ENCODE measurements at regions not wholly inside any gene's neighbourhood (a gene's known extent, or its start where the extent isn't known, plus 50 kb on each side); places are given as distances from the start of the nearest gene placed in this dataset.
"Not testable (repeated sequence)": the region's sequence is repeated elsewhere in the genome, so short reads cannot be mapped to it uniquely, and the experiment has no call there.

DNA sequence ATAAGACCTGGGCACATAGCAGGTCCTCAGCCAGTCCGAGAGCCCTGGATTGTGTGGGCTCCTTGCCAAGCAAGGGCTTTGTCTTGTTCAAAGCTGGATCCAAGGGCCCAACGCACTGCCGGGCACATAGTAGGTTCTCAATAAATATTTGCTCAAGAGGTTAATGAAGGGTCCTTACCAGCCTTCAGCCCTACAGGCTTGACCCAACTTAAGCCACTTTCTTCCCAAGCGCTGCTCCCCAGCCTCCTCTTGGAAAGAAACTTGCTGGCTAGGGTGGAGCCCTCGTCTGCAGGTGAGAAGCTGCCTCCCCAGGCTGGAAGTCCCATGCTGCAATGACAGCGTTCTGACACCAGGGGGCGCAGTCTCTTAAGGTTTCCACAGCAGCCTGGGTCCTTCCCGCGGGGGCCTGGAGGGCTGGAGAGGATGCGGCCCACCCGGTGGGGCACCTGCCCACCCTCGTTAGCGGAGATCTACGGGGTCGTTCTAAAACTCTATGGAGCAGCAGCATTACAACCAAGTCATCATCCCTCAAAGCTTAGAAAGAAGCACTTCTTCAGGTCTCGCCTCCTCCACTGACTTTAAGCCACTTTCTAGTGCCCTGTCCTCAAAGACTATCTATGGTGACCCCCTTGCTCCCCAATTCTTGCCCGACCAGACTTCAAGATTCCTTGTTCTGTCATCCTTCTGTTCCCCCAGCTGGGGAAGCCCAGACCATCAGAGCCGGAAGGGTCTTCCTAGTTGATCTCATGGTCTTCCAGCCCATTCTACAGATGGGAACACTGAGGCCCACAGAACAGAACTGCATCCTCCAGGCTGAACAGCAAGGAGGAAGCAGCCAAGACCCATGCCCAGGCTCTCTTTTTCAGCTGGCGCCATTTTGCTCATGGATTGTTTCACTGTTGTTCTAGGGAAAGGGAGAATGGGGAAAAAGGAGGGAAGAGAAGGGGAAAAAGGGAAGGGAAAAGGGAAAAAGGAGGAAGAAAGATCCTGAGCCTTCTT, 115.4 kb downstream of the LHX2 start:
- peak; percentile 87 for DNase-seq

GRCh38 chr9:124128568-124129166, 117.1 kb downstream of the LHX2 start:
- DNase-seq, result no peak

DNA sequence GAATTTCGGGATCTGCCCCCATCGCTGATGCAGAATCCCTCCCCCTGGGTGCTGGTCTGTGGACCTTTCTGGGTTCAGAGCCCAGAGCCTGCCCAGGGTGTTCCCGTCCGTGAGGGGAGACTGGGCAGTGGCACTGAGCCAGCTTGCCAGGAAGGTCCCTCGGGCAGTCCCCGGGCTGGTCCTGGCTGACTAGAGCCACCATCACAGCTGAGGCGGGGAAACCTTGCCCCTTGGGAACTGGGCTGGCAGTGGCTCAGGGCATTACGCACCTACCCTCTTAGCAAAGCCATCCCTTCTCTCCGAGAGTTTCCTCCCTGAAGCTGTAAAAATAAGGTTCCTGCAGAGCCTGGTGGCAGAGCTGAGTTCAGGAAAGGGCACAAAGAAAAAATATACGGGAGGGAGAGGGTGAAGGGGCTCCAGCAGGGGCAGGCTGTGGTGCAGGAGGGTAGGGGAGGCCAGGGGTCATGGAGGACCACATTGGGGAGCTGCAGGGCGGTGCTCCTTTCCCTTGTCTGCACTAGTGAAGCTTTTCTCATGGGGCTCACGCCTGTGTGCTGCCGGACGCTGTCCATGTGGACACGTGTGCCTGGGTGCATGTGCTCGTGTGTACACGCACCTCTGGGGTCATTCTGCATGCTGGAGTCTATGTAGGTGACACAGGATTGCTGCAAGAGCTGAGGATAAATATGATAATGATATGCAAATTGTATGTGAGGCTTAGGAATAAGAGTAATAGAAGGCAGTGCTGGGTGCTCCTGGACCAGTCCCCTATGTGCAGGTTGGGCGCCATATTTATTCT, 118.9 kb downstream of the LHX2 start:
- no peak for DNase-seq

- DNase-seq, result not testable (repeated sequence)
These were observed 120.0 kb downstream of the LHX2 start for GRCh38 chr9:124131518-124131917.

DNA sequence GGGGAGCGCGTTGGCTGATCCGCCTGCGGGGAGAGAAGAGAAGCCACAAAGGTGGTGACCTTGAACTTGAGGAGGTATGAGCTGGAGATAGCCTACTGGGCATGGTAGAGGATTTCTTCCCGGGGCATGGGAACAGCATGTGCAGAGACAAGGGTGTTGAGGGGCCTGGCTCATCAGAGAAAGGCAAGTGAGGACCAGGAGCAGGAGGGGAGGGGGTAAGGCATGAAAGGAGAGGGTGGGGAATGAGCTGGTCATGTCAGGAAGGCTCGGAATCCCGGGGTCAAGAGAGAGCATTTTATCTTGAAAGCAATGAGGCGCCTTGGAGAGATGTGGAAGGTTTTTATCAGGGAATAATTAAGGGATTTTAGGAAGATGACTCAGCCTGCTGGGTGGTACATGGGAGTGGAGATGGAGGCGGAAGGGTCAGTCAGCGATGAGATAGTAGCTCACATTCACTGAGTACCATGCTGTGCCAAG, 121.1 kb downstream of the LHX2 start:
- no peak for DNase-seq

DNA sequence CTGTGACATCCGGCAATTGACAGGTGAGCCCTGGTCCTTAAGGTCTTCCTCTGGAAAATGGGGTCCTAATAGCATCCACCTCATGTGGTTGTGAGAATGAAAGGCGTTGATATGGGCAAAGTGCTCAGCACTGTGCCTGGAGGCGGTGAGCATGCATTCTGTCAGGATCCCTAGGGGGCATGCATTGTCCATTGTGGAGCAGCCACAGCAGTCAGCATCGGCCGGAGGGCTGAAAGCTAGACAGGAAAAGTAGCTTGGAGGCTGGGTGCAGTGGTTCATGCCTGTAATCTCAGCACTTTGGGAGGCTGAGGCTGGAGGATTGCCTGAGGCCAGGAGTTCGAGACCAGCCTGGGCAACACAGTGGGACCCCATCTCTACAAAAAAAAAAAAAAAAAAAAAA, 122.2 kb downstream of the LHX2 start:
- DNase-seq, result peak; percentile 18

GRCh38 chr9:124134526-124134925, 123.0 kb downstream of the LHX2 start:
- no peak for DNase-seq

- no peak for DNase-seq
These were observed 121.9 kb upstream of the NEK6 start for GRCh38 chr9:124135813-124136365.

- no peak for DNase-seq
These were observed 120.5 kb upstream of the NEK6 start for GRCh38 chr9:124137009-124137943.

- no peak for DNase-seq
These were observed 119.8 kb upstream of the NEK6 start for GRCh38 chr9:124137944-124138335.

DNA sequence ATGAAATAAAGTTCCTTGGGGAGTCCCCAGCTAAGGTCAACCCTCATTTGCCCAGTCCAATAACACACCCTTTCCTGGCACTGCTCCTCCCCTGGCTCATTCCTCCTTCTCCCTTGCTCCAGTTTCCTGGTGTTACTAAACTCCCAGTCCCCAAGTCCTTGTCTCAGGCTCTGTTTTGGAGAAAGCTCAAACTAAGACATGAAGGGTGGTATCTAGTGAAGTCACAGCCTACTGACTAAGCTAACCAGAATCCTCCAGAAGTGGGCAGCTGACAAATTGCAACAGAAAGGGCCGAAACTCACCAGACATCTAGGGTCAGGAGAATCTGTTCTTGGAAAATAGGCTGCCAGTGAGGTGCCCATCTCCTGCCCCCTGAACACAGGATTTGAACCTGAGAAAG, 118.7 kb upstream of the NEK6 start:
- no peak for DNase-seq

DNA sequence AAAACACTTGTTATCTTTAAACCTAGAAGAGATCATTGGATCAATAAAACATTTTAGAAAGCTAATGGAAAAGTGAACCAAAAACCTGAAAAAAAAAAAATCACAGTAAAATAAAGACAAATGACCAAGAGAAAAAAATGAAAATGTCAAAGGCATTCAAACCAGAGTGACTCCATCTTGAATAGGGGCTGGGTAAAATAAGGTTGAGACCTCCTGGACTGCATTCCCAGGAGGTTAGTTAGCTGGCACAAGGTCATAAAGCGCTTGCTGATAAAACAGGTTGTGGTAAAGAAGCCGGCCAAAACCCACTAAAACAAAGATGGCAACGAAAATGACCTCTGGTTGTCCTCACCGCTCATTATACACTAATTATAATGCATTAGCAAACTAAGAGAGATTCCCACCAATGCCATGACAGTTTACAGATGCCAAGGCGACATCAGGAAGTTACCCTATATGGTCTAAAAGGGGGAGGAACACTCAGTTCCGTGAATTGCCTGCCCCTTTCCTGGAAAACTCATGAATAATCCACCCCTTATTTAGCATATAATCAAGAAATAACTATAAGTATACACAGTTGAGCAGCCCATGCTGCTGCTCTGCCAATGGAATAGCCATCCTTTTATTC, 116.7 kb upstream of the NEK6 start:
- no peak for DNase-seq

DNA sequence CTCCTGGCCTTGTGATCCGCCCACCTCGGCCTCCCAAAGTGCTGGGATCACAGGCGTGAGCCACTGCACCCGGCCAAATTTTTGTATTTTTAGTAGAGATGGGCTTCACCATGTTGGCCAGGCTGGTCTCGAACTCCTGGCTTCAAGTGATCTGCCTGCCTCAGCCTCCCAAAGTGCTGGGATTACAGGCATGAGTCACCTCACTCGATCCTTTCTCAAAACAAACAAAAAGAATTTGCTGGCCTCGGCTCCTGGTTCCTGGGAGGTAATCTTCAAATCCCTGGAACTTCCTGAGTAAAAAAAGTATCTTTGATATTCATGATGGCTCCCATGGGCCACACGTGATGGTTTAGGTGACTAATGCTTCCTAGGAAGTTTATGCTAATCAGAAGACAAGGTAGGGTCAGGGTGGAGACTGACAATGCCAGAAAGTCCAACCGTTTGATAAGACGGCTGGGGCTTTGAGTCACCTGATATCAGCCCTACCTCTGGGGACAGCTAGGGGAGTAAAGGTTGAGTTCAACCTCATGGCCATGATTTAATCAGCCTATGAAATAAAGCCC, 113.1 kb upstream of the NEK6 start:
- DNase-seq, result not testable (repeated sequence)

DNA sequence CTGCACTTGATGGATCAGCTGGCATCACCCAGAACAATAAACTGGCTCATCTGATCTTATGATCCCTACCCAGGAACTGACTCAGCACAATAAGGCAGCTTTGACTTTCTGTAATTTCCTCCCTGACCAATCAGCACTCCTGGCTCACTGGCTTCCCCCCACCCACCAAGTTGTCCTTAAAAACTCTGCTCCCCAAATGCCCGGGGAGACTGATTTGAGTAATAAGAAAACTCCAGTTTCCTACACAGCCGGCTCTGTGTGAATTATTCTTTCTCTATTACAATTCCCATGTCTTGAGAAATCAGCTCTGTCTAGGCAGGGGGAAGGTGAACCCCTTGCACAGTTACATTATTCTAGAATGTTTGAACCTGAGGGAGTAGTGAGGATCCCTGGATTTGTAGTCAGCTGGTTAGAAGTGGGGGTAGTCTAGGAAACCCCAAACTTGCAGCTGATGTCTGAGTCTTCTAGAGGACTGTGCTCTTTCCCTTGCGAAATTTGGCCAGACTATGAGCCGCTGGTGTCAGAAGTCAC, 111.7 kb upstream of the NEK6 start:
- peak; percentile 11 for DNase-seq

GRCh38 chr9:124149992-124150391, 107.8 kb upstream of the NEK6 start:
- DNase-seq, result no peak

DNA sequence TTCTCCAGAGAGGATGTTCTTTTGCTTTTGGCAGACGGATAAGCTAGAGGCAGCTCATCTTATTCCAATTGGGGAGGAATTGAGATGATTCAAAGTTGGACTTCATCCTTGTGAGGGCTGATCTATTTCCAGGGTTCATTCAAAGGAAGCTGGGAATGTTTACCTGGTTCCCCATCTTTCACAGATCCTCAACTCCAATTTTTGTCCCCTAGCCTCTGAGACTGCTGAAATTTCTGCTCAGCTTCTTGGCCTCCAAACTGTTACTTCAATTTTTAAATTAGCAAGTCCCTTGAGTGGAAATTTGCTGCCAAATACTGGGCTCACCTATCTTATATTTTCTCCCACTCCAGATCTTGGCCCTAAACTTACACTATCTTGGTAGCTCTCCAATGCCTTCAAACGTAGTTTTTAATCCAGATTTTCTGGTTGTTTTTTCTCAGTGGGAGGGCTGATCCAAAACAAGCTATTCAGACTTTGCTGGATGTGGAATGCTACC, 93.9 kb upstream of the NEK6 start:
- DNase-seq, result no peak

GRCh38 chr9:124164811-124165210, 92.9 kb upstream of the NEK6 start:
- no peak for DNase-seq

- no peak for DNase-seq
These were observed 83.3 kb upstream of the NEK6 start for GRCh38 chr9:124174433-124174832.

DNA sequence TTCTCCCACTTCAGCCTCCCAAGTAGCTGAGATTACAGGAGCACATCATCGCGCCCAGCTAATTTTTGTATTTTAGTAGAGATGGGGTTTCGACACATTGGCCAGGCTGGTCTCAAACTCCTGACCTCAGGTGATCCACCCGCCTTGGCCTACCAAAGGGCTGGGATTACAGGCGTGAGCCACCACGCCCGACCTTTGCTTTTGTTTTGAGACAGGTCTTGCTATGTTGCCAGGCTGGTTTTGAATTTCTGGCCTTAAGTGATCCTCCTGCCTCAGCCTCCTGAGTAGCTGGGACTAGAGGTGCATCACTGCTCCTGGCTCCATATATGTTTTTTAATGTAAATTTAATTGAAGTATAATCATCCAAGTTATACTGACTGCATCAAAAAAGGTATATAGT, 80.2 kb upstream of the NEK6 start:
- DNase-seq, result not testable (repeated sequence)

Measured in activated CD4-positive, alpha-beta T cell treated with anti-CD3 and anti-CD28 coated beads, Interleukin-2, Interleukin-6, amounts not matched to agents 100 ng/mL and 50 ng/mL, durations not matched to agents 16 hours and 8 hours (primary cell).